ENCODE measurements at regions not wholly inside any gene's neighbourhood (a gene's known extent, or its start where the extent isn't known, plus 50 kb on each side); places are given as distances from the start of the nearest gene placed in this dataset.
"Not testable (repeated sequence)": the region's sequence is repeated elsewhere in the genome, so short reads cannot be mapped to it uniquely, and the experiment has no call there.

DNA sequence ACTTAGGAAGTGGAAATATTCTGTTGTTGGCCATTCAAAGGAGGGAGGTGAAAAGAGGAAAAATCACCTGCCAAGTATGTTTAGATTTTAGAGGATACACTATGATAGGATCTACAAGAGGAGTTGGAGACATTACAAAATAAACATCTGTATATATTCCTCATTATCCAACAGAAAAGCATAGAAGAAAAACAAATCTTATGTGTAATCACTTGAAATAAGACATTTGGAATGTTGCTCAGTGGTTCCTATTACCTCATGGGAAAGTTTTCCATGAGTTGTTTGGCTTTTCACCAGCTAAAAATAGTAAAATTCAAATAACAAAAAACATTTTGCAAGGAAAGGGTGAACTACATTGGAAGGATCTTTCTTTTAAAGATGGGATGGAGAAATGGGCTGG lies 76.7 kb upstream of the CARMIL1 start:
- intact Hi-C loops (cut with DNase I), result no loop called here
- Histone ChIP-seq H3K27ac (peak overlapping the region; percentile 42 to 61), H3K4me3 (no peak overlapping the region), H3K36me3 (no peaks in the 10 kb centered on the region), H3K27me3 (no peaks in the 10 kb centered on the region), H3K4me1 (peaks cover 0 to 2% of the 10 kb centered on the region in 2 donors), H3K9me3 (peaks cover 7 to 22% of the 10 kb centered on the region in 2 donors)
- TF ChIP-seq, protein P1, sequence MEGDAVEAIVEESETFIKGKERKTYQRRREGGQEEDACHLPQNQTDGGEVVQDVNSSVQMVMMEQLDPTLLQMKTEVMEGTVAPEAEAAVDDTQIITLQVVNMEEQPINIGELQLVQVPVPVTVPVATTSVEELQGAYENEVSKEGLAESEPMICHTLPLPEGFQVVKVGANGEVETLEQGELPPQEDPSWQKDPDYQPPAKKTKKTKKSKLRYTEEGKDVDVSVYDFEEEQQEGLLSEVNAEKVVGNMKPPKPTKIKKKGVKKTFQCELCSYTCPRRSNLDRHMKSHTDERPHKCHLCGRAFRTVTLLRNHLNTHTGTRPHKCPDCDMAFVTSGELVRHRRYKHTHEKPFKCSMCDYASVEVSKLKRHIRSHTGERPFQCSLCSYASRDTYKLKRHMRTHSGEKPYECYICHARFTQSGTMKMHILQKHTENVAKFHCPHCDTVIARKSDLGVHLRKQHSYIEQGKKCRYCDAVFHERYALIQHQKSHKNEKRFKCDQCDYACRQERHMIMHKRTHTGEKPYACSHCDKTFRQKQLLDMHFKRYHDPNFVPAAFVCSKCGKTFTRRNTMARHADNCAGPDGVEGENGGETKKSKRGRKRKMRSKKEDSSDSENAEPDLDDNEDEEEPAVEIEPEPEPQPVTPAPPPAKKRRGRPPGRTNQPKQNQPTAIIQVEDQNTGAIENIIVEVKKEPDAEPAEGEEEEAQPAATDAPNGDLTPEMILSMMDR (IDR thresholded peaks at IDR 0.05), result no peak
- no peak for DNase-seq (ENCODE audit: low spot score in 2 of 2)

DNA sequence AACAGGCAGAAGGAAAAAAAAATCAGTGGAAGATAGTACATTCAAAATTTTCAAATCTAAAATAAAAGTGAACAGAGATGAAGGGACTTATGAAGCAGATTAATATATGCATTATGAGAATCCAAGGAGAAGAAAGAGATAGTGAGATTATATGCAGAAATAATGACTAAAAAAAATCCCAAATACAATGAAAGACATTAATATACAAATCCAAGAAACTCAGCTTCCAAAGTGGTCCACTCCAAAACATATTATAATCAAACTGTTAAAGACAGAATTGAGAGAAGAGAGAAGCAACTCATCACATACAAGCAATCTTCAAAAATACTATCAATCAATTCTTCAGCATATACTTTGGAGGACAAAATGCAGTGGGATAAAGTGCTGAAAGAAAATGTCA lies 73.5 kb upstream of the CARMIL1 start:
- TF ChIP-seq, protein P1 (IDR thresholded peaks at IDR 0.05), result no peak
- intact Hi-C loops (cut with DNase I), result no loop called here
- DNase-seq (ENCODE audit: low spot score in 2 of 2), result no peak

DNA sequence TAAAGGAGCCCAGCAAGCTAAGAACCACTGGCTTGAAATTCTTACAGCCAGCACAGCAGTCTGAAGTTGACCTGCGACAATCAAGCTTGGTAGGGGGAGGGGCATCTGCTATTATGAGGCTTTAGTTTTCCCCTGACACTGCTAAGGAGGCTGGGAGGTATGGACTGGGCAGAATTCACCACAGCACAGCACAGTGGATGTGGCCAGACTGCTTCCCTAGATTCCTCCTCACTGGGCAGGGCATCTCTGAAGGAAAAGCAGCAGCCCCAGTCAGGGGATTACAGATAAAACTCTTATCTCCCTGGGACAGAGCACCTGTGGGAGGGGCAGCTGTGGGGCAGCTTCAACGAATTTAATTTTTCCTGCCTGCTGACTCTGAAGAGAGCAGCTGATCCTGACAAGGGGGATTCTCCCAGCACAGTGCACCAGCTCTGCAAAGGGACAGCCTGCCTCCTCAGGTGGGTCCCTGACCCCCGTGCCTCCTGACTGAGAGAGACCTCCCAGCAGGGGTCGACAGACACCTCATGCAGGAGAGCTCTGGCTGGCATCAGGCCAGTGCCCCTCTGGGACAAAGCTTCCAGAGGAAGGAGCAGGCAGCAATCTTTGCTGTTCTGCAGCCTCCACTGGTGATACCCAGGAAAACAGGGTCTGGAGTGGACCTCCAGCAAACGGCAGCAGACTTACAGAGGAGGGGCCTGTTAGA lies 71.6 kb upstream of the CARMIL1 start:
- H3K4me1 ChIP-seq; H3K27me3 ChIP-seq; H3K36me3 ChIP-seq; DNase-seq (ENCODE audit: low spot score in 2 of 2); H3K27ac ChIP-seq; H3K4me3 ChIP-seq; intact Hi-C loops (cut with DNase I): not testable (repeated sequence)
- H3K9me3 ChIP-seq, result peaks cover 7 to 22% of the 10 kb centered on the region in 2 donors

More for the DNA sequence above, 73.5 kb upstream of the CARMIL1 start:
- peaks cover 0 to 2% of the 10 kb centered on the region in 2 donors for H3K4me1 ChIP-seq
- H3K9me3 ChIP-seq, result peaks cover 7 to 22% of the 10 kb centered on the region in 2 donors
- no peaks in the 10 kb centered on the region for H3K36me3 ChIP-seq
- H3K27me3 ChIP-seq, result no peaks in the 10 kb centered on the region
- H3K27ac ChIP-seq, result no peak overlapping the region
- no peak overlapping the region for H3K4me3 ChIP-seq

DNA sequence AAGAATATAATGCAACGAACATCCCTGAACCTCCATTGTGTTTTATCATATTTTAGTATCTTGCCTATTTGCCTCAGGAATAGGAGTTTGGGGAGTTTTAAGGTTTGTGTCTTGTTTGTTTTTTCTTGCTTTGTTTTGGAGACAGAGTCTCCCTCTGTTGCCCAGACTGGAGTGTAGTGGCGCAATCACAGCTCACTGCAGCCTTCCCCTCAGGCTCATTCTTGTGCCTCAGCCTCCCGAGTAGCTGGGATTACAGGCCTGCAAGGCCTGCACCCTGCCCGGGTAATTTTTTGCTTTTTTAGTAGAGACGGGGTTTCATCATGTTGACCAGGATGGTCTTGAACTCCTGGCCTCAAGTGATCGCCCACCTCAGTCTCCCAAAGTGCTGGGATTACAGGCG lies 63.3 kb upstream of the CARMIL1 start:
- no peaks in the 10 kb centered on the region for H3K36me3 ChIP-seq
- DNase-seq (ENCODE audit: low spot score in 2 of 2), result no peak
- H3K27me3 ChIP-seq, result no peaks in the 10 kb centered on the region
- H3K27ac ChIP-seq, result no peak overlapping the region
- intact Hi-C loops (cut with DNase I), result no loop called here
- H3K9me3 ChIP-seq, result no peaks in the 10 kb centered on the region
- H3K4me1 ChIP-seq, result no peaks in the 10 kb centered on the region
- TF ChIP-seq, protein P1 (IDR thresholded peaks at IDR 0.05), result no peak
- no peak overlapping the region for H3K4me3 ChIP-seq

DNA sequence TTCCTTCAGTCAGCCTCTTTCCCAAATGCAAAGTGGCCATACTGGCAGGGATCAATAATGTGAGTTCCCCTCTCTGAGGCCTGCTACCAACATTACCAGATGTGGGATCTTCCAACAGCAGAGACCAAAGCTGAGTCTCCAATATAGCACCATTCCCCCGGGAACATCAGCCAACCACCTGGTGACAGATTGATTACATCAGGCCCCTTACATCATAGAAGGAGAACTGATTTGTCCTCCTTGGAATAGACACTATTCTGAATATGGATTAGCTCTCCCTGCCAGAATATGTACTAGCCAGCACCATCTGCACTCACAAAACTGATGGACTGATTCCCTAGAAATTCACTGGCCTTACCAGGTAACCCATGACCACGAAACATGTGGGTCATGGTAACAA lies 61.9 kb upstream of the CARMIL1 start:
- Histone ChIP-seq H3K36me3 (no peaks in the 10 kb centered on the region), H3K9me3 (no peaks in the 10 kb centered on the region), H3K27me3 (no peaks in the 10 kb centered on the region), H3K4me1 (no peaks in the 10 kb centered on the region), H3K27ac (no peak overlapping the region), H3K4me3 (no peak overlapping the region)
- no peak for DNase-seq (ENCODE audit: low spot score in 2 of 2)
- intact Hi-C loops (cut with DNase I), result no loop called here
- TF ChIP-seq, protein P1 (IDR thresholded peaks at IDR 0.05), result no peak

DNA sequence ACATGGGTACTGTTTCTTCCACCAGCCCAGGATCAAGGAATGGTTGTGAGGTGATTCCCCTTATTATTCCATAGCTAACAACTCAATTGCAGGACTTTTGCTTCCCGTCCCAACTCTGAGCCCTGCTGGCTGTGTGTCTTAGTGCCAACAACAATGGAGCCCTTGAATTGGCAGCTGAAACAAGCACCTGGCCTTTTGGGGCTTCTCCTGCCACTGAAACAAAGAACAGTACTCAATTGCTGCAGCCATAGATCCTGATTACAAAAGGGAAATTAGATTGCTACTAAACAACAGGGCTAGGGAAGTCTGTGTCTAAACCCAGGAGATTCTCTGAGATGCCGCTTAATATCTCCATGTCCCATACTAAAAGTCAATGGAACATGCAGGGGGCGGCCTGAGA lies 61.3 kb upstream of the CARMIL1 start:
- TF ChIP-seq, protein P1 (IDR thresholded peaks at IDR 0.05), result no peak
- H3K36me3 ChIP-seq, result no peaks in the 10 kb centered on the region
- no peak overlapping the region for H3K27ac ChIP-seq
- no peaks in the 10 kb centered on the region for H3K9me3 ChIP-seq
- H3K4me3 ChIP-seq, result no peak overlapping the region
- DNase-seq (ENCODE audit: low spot score in 2 of 2), result no peak
- no peaks in the 10 kb centered on the region for H3K4me1 ChIP-seq
- H3K27me3 ChIP-seq, result no peaks in the 10 kb centered on the region
- intact Hi-C loops (cut with DNase I), result no loop called here
